Neural progenitor cell (in vitro differentiated cells): ENCODE measurements at regions not wholly inside any gene's neighbourhood (a gene's known extent, or its start where the extent isn't known, plus 50 kb on each side); places are given as distances from the start of the nearest gene placed in this dataset.

Experiments
- DNase-seq: peaks from one replicate; pipeline ENCODE4 v3.0.0-alpha.2; 2016; ENCODE audit warnings: low spot score
- H2AFZ ChIP-seq: fragments of 200-600 bp; sonication (generic); replicated peaks from 2 replicates; pipeline ENCODE4 v1.6.1; 2016; ENCODE audit warnings: antibody characterized with exemption
- H3F3A ChIP-seq: fragments of 200-600 bp; sonication (generic); 2 replicates; pipeline ENCODE4 v1.6.1; 2016; ENCODE audit warnings: antibody characterized with exemption, low read depth
- H3K27ac ChIP-seq: fragments of 200-600 bp; sonication (generic); 2 replicates; pipeline ENCODE4 v1.5.1; 2016; ENCODE audit warnings: mild to moderate bottlenecking
- H3K27me3 ChIP-seq: fragments of 200-600 bp; sonication (generic); 2 replicates; pipeline ENCODE4 v1.6.1; 2016; ENCODE audit warnings: mild to moderate bottlenecking, moderate library complexity
- H3K36me3 ChIP-seq: fragments of 200-600 bp; sonication (generic); 2 replicates; pipeline ENCODE4 v1.5.1; 2016
- H3K4me1 ChIP-seq: fragments of 200-600 bp; sonication (generic); 2 replicates; pipeline ENCODE4 v1.6.1; 2016; ENCODE audit warnings: mixed run types
- H3K4me2 ChIP-seq: fragments of 200-600 bp; sonication (generic); 2 replicates; pipeline ENCODE4 v1.6.1; 2016
- H3K4me3 ChIP-seq: fragments of 200-600 bp; sonication (generic); 2 replicates; pipeline ENCODE4 v1.5.1; 2016
- H3K79me2 ChIP-seq: fragments of 200-600 bp; sonication (generic); 2 replicates; pipeline ENCODE4 v1.6.1; 2016; ENCODE audit warnings: low read depth
- H3K9ac ChIP-seq: fragments of 200-600 bp; sonication (generic); 2 replicates; pipeline ENCODE4 v1.6.1; 2016
- H3K9me3 ChIP-seq: fragments of 200-600 bp; sonication (generic); 2 replicates; pipeline ENCODE4 v1.5.1; 2016; ENCODE audit warnings: low read depth
- H4K20me1 ChIP-seq: fragments of 200-600 bp; sonication (generic); 2 replicates; pipeline ENCODE4 v1.6.1; 2016; ENCODE audit warnings: low read depth
- H3K27ac Mint-ChIP-seq: 3 replicates; pipeline ENCODE4 v1.8.0; 2021; ENCODE audit warnings: mixed read lengths
- H3K27me3 Mint-ChIP-seq: 2 replicates; pipeline ENCODE4 v1.8.0; 2022; ENCODE audit warnings: low read depth, mild to moderate bottlenecking, inconsistent platforms, moderate library complexity, mixed read lengths; ENCODE audit not compliant: insufficient read depth
- H3K36me3 Mint-ChIP-seq: 3 replicates; pipeline ENCODE4 v1.8.0; 2021; ENCODE audit warnings: mixed read lengths
- H3K4me1 Mint-ChIP-seq: 3 replicates; pipeline ENCODE4 v1.8.0; 2021; ENCODE audit warnings: mixed read lengths
- H3K4me3 Mint-ChIP-seq: 3 replicates; pipeline ENCODE4 v1.8.0; 2021; ENCODE audit warnings: mild to moderate bottlenecking, moderate library complexity, mixed read lengths
- H3K9me3 Mint-ChIP-seq: 3 replicates; pipeline ENCODE4 v1.8.0; 2020; ENCODE audit warnings: mixed read lengths
- CTCF ChIP-seq: fragments of 200-600 bp; sonication (generic); IDR thresholded peaks from 2 replicates; pipeline ENCODE4 v1.5.1; 2017; ENCODE audit warnings: antibody characterized with exemption, mild to moderate bottlenecking
- EZH2 ChIP-seq: fragments of 200-600 bp; sonication (generic); IDR thresholded peaks from 2 replicates; pipeline ENCODE4 v1.6.1; 2017; ENCODE audit warnings: antibody characterized with exemption, mild to moderate bottlenecking, moderate library complexity
- EZH2phosphoT487 ChIP-seq: fragments of 200-600 bp; sonication (generic); IDR thresholded peaks from 2 replicates; pipeline ENCODE4 v1.6.1; 2017; ENCODE audit warnings: antibody characterized with exemption

- no peaks in the 10 kb centered on the region for H3K36me3 Mint-ChIP-seq
- no peak overlapping the region for H3K27ac ChIP-seq
- no peak overlapping the region for H3K9ac ChIP-seq
- H3K4me3 Mint-ChIP-seq: no peak overlapping the region
- no peaks in the 10 kb centered on the region for H3K36me3 ChIP-seq
- H3K27me3 Mint-ChIP-seq: no peaks in the 10 kb centered on the region
- H4K20me1 ChIP-seq: no peaks in the 10 kb centered on the region
- no peaks in the 10 kb centered on the region for H3F3A ChIP-seq
- H3K4me1 Mint-ChIP-seq: no peaks in the 10 kb centered on the region
- no peak overlapping the region for H2AFZ ChIP-seq
- no peak overlapping the region for H3K4me3 ChIP-seq
- H3K27ac Mint-ChIP-seq: no peak overlapping the region
- no peaks in the 10 kb centered on the region for H3K79me2 ChIP-seq
- no peaks in the 10 kb centered on the region for H3K27me3 ChIP-seq
- no peak for DNase-seq
- no peaks in the 10 kb centered on the region for H3K4me1 ChIP-seq
- TF ChIP-seq CTCF: no peak
- no peaks in the 10 kb centered on the region for H3K9me3 Mint-ChIP-seq
- H3K9me3 ChIP-seq: no peaks in the 10 kb centered on the region
- no peak overlapping the region for H3K4me2 ChIP-seq
Observed at GRCh38 chr2:149664896-149665295, 77.3 kb upstream of the MMADHC start.

DNA sequence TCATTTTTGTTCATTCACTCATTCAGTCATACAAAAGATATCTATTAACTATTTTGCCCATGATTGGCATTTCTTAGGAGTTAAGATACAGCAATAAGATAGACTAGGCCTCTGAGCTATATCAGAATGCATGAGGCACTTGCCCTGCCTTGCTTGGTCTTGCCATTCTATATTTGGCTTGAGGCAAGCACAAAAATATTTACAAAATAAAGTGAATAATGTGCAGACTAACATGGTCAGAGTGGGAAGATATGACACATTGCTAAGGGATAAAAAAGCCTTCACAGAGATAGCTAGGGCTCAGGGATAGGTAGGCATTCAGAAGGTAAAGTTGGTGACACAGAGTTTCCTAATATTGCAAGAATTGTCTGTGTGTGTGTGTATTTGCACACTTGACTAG lies 75.0 kb upstream of the MMADHC start:
- Mint-ChIP-seq H3K4me3 (no peak overlapping the region), H3K27ac (peak overlapping the region; percentile 14)
- no peak overlapping the region for H3K4me2 ChIP-seq

GRCh38 chr2:149661844-149662243 lies 74.3 kb upstream of the MMADHC start:
- Histone ChIP-seq H2AFZ (no peak overlapping the region), H3K36me3 (no peaks in the 10 kb centered on the region), H3K4me2 (no peak overlapping the region), H3F3A (no peaks in the 10 kb centered on the region), H3K4me3 (no peak overlapping the region), H3K4me1 (no peaks in the 10 kb centered on the region), H3K9me3 (no peaks in the 10 kb centered on the region), H4K20me1 (no peaks in the 10 kb centered on the region), H3K9ac (no peak overlapping the region), H3K27me3 (no peaks in the 10 kb centered on the region), H3K79me2 (no peaks in the 10 kb centered on the region), H3K27ac (no peak overlapping the region)
- H3K27ac Mint-ChIP-seq: no peak overlapping the region
- DNase-seq: no peak
- no peaks in the 10 kb centered on the region for H3K36me3 Mint-ChIP-seq
- H3K4me3 Mint-ChIP-seq: no peak overlapping the region
- TF ChIP-seq EZH2 (no peak), EZH2phosphoT487 (no peak), CTCF (no peak)
- H3K27me3 Mint-ChIP-seq: no peaks in the 10 kb centered on the region
- no peaks in the 10 kb centered on the region for H3K9me3 Mint-ChIP-seq
- H3K4me1 Mint-ChIP-seq: no peaks in the 10 kb centered on the region

More for the DNA sequence above, 75.0 kb upstream of the MMADHC start:
- Histone ChIP-seq H3K27ac (no peak overlapping the region), H3K36me3 (no peaks in the 10 kb centered on the region), H3K9me3 (no peaks in the 10 kb centered on the region), H3K4me1 (no peaks in the 10 kb centered on the region), H3K79me2 (no peaks in the 10 kb centered on the region), H3K9ac (no peak overlapping the region), H4K20me1 (no peaks in the 10 kb centered on the region), H3F3A (no peaks in the 10 kb centered on the region), H3K4me3 (no peak overlapping the region), H3K27me3 (no peaks in the 10 kb centered on the region), H2AFZ (no peak overlapping the region)
- no peak for TF ChIP-seq EZH2
- no peak for TF ChIP-seq CTCF
- Mint-ChIP-seq H3K4me1 (no peaks in the 10 kb centered on the region), H3K36me3 (no peaks in the 10 kb centered on the region), H3K9me3 (no peaks in the 10 kb centered on the region), H3K27me3 (no peaks in the 10 kb centered on the region)
- DNase-seq: no peak

GRCh38 chr2:149658553-149658952 lies 71.0 kb upstream of the MMADHC start:
- no peaks in the 10 kb centered on the region for H3K36me3 ChIP-seq
- no peaks in the 10 kb centered on the region for H4K20me1 ChIP-seq
- no peaks in the 10 kb centered on the region for H3K27me3 Mint-ChIP-seq
- no peaks in the 10 kb centered on the region for H3K36me3 Mint-ChIP-seq
- H3K79me2 ChIP-seq: no peaks in the 10 kb centered on the region
- no peaks in the 10 kb centered on the region for H3F3A ChIP-seq
- H3K4me3 ChIP-seq: no peak overlapping the region
- no peak overlapping the region for H3K27ac Mint-ChIP-seq
- H3K9me3 ChIP-seq: no peaks in the 10 kb centered on the region
- no peak overlapping the region for H3K4me2 ChIP-seq
- TF ChIP-seq EZH2phosphoT487: no peak
- TF ChIP-seq CTCF: no peak
- no peak for TF ChIP-seq EZH2
- no peak overlapping the region for H3K27ac ChIP-seq
- no peak for DNase-seq
- no peak overlapping the region for H2AFZ ChIP-seq
- H3K4me1 ChIP-seq: no peaks in the 10 kb centered on the region
- no peaks in the 10 kb centered on the region for H3K4me1 Mint-ChIP-seq
- H3K4me3 Mint-ChIP-seq: no peak overlapping the region
- no peaks in the 10 kb centered on the region for H3K9me3 Mint-ChIP-seq
- H3K9ac ChIP-seq: no peak overlapping the region
- no peaks in the 10 kb centered on the region for H3K27me3 ChIP-seq
